Stimulated activated CD4-positive, alpha-beta T cell treated with anti-CD3 and anti-CD28 coated beads, TNF-alpha, amount 100 ng/mL, for 24 hours (primary cell): ENCODE measurements at regions not wholly inside any gene's neighbourhood (a gene's known extent, or its start where the extent isn't known, plus 50 kb on each side); places are given as distances from the start of the nearest gene placed in this dataset.

ENCODE experiments used
- DNase-seq, 3 experiments: peaks; one replicate each; pipeline ENCODE4 v3.0.0-alpha.2; 2020; ENCODE audit warnings: low read depth in 3 of 3

- DNase-seq, result no peak
Observed at GRCh38 chr1:59144959-59145358, 151.9 kb upstream of the FGGY start.

- no peak for DNase-seq
Observed at GRCh38 chr1:59146056-59146455, 150.8 kb upstream of the FGGY start.

GRCh38 chr1:59146651-59147358 is 150.1 kb upstream of the FGGY start:
- DNase-seq, result peak in 2 of 3 experiments; percentile 14 to 41

GRCh38 chr1:59149435-59149834 is 147.5 kb upstream of the FGGY start:
- DNase-seq, result no peak

DNA sequence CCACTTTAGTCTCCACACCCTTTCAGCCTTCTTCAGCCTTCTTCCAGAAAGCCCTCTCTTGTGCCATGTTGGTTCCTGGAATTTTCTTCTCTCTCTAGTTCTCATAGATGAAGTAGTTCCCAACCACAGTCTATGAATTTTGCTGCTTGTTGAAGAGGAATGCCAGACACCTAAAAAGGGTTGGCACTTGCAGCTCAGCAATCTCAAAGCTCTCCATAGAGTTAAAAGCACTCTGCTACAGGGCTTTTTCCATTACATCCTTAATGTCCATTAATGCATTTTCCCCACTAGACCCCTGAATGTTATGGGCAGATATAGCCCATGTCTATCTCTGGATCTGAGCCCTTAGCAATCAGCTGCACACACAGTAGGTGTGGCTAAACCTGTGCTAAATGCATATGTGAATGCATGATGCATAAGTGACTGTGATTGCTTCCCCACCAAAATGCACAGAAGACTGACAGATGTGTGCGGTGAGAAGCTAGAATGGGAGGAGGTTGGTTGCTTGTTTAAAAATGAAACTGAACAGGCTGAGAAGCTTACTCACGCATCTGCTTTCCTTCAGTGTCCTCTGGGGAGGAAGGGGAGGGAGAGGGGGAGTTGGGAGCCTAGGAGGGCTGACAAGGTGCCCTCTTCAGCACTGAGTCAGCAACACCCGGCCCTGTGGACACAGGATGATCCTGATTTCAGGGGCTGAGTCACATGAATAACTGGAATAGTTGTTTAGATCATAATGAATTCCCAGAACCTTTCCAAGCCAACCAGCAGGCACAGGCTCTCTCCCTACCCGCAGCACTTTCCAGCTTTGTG is 146.1 kb upstream of the FGGY start:
- DNase-seq, result peak in 1 of 3 experiments; percentile 2

DNA sequence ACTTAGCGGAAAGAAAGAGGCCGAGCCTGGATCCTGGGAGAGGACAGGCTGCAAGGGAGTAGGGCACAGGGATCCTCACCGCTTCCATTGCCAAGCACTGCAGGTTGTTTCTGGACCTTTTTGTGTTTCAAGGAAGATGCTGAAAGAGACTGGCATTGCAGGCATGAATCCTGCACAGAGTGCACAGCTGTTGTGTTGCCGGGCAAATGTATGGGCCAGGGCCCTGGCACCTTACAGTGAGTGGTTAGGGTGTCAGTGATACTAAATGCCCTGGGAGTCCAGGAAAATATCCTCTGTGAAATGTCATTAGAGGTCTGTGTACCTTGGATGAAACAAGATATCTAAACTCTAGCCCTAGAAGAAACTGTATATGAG is 145.5 kb upstream of the FGGY start:
- no peak for DNase-seq

- DNase-seq, result no peak
Observed at GRCh38 chr1:59151860-59152259, 145.0 kb upstream of the FGGY start.

GRCh38 chr1:59152511-59152910 is 144.4 kb upstream of the FGGY start:
- no peak for DNase-seq

DNA sequence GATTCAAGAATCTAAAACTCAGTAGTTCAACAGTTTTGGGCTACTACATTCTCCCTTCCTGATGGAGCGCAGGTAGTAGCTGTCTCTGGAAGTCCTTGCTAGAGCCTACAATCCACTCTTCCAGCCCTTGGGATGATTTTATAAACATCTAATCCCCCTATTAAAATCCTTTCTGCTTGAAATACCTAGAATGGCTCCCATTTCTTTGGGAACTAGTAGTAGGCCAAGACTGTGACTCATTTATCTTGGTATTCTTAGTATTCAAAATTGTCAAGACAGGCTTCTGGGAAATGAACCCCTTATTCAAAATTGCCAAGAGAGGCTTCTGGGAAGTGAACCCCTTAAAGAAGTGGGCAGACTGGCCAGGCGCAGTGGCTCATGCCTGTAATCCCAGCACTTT is 142.5 kb upstream of the FGGY start:
- no peak for DNase-seq

GRCh38 chr1:59155351-59155750 is 141.5 kb upstream of the FGGY start:
- no peak for DNase-seq

- no peak for DNase-seq
Observed at GRCh38 chr1:59156051-59156450, 140.8 kb upstream of the FGGY start.

DNA sequence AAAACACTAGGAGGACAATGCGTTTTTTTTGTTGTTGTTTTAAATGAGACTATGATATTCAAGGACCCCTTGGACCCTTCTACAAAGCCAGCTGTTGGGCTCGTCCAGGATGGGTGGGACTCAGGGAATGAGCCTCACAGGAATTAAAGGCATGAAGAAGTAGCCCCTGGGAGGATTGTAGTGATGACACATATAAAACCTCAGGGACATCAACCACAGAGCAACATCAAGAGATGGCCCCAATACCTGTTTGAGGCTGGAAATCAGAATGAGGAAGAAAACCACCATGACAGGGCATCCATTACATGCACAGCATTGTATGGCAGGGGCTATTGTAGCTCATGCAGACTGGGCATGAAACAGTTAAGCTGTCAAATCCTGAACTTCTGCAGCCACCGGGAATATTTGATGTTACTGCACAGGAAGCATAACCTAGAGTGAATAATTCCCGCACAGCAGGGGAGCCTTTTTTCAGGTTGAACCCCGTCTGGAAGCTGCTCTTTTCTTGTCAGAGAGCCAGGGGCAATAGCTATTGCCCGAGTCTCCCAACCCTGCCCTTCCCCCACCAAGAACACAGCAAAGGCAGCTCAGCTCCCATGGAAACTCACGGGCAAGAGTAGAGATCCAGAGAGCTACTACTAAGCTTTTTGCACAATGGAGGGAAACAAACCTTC is 140.2 kb upstream of the FGGY start:
- DNase-seq, result no peak

DNA sequence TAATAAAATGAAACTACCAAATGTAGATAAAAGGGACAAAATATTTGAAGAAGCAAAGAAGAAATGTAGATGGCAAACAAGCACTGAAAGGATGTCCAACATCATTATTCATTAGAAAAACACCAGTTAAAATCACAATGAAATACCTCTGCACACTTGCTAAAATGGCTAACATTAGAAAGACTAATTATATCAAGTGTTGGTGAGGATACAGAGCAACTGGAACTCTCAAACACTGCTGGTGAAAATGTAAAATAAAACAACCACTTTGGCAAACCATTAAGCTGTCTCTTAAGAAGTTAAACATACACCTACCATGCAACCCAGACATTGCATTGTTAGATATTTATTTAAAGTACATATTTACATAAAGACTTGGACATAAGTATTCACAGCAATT is 138.6 kb upstream of the FGGY start:
- no peak for DNase-seq

DNA sequence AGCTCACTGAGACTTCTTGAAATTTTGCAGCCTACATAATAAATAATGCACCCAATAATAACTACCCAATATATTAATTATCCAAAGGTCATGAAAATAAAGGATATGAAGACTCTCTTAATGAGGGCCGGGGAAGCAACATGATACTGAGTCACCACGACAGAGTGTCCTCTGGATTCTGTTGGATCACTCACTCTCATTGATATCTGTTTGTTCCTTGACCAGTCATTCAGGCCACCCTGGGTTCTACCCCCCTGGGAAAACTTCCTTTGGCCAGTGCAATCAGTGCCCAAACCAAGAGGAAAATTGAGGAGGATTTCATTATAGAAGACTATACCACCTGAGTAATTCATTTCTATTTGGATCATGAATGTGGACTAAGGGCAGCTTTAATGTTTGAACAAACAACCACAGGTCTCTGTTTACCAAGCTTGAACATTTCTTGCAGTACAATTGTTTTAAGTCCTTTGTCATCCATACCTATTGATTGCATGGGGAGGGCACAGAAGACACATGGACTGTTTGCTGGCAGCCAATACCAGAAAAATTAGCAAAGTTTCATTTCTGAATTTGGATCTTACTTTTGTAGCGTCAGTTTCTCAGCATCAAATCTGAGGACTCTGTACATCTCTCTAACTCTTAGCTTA is 137.2 kb upstream of the FGGY start:
- no peak for DNase-seq

DNA sequence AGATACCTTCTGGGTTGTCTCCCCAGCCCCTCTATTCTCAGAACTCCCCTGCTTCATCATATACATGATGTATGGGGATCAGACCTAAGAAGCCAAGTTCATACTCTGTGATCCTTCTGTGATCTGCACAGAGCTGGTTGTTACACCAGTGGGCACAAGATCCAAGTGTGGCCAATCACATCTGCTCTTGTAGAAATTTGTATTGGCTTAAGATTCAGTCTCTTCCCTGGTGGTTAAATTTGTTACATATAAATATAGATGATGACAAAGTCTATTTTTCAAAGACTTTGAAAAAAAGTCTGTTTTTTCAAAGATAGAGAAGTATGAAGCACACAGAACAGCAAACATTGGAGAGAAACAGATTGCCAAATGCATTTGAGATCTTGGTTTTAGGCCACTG is 135.8 kb upstream of the FGGY start:
- DNase-seq, result no peak

DNA sequence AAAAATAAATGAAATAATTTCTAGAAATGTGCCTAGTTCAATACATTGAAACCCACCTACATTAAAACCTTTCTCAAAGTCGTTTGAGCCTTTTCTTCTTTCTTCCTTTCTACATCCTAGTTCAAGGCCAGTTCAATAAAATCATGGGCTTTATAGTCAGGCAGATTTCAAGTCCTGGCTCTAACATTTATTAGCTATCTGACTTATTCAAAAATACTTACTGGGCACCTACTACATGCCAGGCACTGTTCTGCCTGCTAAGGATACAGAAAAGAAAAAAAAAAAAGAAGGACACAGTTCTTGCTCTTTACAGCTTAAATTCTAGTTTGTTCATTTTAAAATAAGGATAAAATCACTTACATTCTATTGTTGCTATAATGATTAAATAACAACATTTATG is 134.2 kb upstream of the FGGY start:
- DNase-seq, result no peak

DNA sequence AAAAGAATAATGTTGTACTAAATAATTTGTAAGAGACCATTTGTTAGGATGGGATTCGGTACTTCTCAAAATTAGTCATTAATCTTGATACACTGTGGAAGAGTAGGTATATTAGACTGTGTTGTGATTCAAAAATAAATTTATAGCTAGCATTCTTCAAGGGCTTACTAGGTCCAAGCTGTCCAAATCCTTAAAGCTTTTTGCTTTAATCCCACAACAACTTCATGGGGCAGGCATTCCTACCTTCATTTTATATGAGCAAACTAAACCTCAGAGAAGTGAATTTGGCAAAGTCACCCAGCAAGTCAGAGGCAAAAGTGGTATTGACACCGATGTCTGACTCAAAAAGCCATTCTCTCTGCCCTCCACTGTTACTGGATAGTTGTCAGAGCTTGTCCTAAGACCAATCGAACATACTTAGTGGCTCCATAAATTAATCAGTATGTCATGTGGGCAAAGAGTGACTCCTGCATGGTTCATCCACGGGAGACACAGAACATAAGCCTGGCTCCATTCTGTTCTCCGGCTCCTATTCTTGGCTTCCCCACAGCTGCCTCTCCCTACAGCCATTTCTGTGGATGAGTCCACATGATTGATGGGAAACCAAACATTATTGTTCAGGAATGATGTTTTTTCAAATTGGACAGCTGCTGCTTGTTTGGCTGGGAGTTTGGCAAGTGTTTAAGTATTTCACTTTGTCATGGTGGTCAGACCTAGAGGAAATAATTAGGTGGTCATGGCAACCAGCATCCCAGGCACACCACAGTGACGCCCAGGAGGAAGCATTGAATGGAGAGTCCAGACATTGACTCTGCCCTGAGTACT is 133.4 kb upstream of the FGGY start:
- no peak for DNase-seq

GRCh38 chr1:59164371-59164770 is 132.5 kb upstream of the FGGY start:
- no peak for DNase-seq

DNA sequence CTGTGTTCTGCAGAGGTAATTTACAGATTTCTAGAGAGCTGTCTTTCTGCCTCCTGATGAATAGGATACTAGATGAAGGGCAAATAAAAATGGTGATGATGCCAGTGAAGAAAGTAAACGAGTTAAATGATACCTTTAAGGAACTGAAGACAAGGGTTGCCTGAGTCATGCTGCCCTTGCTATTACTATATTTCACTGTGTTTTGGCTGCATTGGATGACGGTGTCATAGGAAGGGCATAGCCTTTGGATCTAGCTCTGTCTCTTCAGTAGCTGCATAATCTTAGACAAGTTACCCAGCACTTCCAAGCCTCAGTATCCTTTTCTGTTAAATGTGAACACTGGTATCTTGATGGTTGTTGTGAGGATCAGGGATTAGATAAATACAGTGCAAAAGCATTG is 131.5 kb upstream of the FGGY start:
- no peak for DNase-seq

DNA sequence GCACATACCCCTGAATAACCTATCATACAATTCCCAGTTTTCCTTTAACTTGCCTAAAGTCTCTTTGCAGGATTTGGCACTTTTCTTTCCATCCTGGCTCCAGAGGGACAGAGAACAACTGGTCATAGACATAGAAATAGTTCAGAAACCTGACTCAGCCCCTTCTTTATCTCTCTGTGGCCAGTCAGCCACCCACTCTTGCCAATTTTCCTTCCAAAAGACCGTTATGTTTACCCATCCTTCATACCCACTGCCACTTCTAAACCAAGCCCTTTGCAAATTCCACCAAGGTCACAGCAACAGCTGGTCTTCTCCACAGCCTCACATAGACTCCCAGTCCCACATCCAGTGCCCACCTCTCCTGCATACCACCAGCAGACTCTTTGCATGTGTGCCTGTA is 127.2 kb upstream of the FGGY start:
- no peak for DNase-seq

DNA sequence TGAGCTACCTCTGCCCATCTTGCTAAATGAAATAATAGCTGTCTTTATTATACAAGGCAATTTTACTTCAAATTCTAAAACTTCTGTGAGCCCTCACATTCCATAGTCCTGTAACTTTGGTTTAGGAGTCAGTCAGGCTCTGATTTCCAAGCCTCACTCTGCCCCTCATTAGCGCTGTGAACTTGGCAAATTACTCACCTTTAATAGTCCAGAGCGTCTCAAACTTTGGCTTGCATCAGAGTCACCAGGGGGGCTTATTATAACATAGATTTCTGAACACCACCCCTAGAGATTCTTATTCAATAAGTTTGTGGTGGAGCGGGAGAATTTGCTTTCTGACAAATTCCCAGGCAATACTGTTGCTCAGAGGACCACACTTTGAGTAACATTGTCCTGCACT is 126.2 kb upstream of the FGGY start:
- no peak for DNase-seq

- no peak for DNase-seq
Observed at GRCh38 chr1:59171788-59172187, 125.1 kb upstream of the FGGY start.
